ENCODE measurements at regions not wholly inside any gene's neighbourhood (a gene's known extent, or its start where the extent isn't known, plus 50 kb on each side); places are given as distances from the start of the nearest gene placed in this dataset.

DNA sequence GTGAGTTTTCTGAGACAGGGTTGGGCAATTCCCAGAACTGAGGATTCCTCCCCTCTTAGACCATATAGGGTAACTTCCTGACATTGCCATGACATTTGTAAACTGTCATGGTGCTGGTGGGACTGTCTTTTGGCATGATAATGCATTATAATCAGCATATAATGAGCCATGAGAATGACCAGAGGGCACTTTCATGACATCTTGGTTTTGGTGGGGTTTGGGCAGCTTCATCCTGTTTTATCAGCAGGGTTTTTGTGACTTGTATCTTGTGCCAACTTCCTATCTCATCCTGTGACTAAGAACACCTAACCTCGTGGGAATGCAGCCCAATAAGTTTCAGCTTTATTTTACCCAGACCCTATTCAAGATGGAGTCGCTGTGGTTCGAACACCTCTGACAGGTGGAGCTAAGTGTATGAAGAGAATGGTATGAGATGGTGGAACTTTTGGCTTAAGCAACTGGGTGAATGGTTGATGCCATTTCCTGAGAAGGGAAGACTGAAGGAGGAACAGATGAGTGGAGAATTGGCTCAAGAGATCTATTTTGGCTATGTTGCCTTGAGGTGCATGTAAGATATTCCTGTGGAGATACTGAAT, 217.3 kb downstream of the RAB11FIP4 start:
- TF ChIP-seq, protein P1, sequence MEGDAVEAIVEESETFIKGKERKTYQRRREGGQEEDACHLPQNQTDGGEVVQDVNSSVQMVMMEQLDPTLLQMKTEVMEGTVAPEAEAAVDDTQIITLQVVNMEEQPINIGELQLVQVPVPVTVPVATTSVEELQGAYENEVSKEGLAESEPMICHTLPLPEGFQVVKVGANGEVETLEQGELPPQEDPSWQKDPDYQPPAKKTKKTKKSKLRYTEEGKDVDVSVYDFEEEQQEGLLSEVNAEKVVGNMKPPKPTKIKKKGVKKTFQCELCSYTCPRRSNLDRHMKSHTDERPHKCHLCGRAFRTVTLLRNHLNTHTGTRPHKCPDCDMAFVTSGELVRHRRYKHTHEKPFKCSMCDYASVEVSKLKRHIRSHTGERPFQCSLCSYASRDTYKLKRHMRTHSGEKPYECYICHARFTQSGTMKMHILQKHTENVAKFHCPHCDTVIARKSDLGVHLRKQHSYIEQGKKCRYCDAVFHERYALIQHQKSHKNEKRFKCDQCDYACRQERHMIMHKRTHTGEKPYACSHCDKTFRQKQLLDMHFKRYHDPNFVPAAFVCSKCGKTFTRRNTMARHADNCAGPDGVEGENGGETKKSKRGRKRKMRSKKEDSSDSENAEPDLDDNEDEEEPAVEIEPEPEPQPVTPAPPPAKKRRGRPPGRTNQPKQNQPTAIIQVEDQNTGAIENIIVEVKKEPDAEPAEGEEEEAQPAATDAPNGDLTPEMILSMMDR (IDR thresholded peaks at IDR 0.05) = no peak
- TF ChIP-seq EZH2 (IDR thresholded peaks at IDR 0.05) = no peak
